ENCODE measurements at regions not wholly inside any gene's neighbourhood (a gene's known extent, or its start where the extent isn't known, plus 50 kb on each side); places are given as distances from the start of the nearest gene placed in this dataset.
"Not testable (repeated sequence)": the region's sequence is repeated elsewhere in the genome, so short reads cannot be mapped to it uniquely, and the experiment has no call there.

DNA sequence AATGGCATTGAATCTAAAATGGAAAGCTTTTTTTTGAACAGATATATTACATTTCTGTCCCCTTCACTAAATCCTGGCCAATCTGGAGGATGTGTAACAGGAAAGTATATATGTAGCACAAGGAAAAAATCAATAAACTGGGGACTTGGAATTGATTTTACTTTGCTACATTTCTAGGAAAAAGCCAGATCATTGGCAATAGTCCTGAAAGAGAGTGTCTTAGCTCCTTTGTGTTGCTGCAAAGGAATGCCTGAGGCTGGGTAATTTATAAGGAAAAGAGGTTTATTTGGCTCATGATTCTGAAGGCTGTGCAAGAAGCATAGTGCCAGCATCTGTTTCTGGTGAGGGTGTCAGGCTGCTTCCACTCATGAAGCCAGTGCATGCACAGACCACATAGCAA lies 574.9 kb downstream of the HTR1B start:
- DNase-seq = no peak
- no peak for ATAC-seq (ENCODE audit: poor library complexity)
- intact Hi-C loops (cut with DNase I) = loop anchor here (10.0 kb wide), 1 partner anchor 194 kb away; no protein-coding TSS in a partner anchor

DNA sequence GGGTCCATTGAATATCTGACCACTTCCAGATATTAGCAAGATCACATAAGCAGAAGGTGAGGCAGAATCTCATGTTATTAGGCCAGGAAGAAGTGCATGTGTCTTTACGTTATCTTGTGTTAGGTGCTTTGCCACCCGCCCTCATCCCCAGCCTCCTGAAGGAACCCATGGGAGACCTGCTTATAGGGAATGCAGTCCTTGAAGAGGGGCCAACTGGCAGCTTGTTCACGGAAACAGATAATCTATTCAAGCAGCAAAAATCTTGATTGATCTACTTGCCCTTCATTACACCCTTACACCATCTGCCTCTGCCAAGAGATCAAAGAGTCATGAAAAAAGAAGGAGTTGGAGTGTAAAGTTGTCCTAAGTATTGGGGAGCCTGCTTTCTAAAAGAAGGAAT lies 576.4 kb downstream of the HTR1B start:
- ATAC-seq (ENCODE audit: poor library complexity) (no peak), DNase-seq (no peak)
- intact Hi-C loops (cut with DNase I) = loop anchor here (10.0 kb wide), 1 partner anchor 192 kb away; no protein-coding TSS in a partner anchor

DNA sequence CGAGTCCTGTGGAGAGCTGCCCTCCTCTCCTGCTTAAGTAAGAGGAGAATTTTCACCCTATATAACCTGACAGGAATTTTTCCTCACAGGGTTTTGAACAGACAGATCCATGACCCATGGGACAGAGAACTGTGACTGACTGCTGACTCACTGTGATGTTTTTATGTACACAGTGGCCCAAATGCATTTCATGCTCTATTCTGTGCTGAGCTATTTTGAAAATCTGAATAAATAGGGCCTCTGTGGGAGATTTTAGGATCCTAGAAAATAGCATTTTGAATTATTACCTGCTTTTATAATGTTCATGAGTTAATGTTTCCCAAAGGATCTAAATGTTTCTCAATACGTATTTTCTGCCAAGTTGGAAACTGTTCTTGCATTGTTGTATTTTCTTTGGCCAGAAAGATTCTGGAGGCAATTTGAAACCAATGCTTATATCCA lies 577.4 kb downstream of the HTR1B start:
- intact Hi-C loops (cut with DNase I) = loop anchor here (10.0 kb wide), 1 partner anchor 191 kb away; no protein-coding TSS in a partner anchor
- ATAC-seq (ENCODE audit: poor library complexity) = no peak
- DNase-seq = no peak

DNA sequence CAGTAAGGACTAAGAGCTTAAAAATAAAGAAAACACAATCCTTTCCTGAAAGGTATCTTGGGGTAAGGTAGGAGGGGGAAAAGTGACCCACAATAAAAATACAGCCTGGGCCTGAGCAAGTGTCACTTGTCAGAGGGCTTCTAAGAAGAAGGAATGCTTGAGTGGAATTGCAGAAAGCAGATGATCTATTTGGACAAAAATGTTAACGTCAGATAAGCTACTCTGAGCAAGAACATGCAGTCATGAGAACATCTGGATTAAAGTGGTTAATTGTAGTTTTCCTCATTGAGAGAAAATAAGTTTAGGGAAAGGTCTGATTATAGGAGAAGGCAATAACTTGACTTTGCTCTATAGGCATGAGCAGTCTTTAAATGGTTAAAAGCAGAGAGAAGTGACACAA lies 581.9 kb downstream of the HTR1B start:
- DNase-seq = no peak
- ATAC-seq (ENCODE audit: poor library complexity) = no peak
- intact Hi-C loops (cut with DNase I) = loop anchor here (10.0 kb wide), 1 partner anchor 187 kb away; no protein-coding TSS in a partner anchor

DNA sequence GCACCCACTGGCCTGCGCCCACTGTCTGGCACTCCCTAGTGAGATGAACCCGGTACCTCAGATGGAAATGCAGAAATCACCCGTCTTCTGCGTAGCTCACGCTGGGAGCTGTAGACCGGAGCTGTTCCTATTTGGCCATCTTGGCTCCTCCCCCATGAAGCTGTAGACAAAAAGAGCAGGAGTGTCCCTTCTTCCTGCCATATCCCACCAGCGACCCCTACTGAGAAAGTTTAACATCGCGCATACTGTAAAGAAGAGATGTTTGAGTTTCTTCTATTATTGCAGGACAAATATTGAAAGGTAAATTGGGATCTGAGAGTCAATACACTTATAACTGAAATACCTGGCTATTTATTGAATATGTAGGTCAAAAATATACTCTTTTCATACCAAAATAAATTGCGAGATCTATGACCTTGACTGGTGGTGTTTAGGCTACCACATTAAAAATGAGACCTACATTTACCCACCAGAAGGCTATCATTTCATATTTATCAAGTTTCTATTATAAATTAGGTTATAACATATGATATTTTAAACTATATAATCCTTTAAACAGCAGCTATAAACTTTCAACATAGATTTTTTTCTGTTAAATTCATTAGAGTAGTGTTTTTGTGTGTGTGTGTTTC lies 586.3 kb downstream of the HTR1B start:
- intact Hi-C loops (cut with DNase I) = no loop called here
- ATAC-seq (ENCODE audit: poor library complexity) (peak; percentile 94), DNase-seq (peak; percentile 12)

DNA sequence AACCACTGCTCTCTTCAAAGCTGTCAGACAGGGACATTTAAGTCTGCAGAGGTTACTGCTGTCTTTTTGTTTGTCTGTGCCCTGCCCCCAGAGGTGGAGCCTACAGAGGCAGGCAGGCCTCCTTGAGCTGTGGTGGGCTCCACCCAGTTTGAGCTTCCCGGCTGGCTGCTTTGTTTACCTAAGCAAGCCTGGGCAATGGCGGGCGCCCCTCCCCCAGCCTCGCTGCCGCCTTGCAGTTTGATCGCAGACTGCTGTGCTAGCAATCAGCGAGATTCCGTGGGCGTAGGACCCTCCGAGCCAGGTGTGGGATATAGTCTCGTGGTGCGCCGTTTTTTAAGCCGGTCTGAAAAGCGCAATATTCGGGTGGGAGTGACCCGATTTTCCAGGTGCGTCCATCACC lies 586.9 kb downstream of the HTR1B start:
- peak; percentile 22 for DNase-seq
- ATAC-seq (ENCODE audit: poor library complexity); intact Hi-C loops (cut with DNase I): not testable (repeated sequence)

DNA sequence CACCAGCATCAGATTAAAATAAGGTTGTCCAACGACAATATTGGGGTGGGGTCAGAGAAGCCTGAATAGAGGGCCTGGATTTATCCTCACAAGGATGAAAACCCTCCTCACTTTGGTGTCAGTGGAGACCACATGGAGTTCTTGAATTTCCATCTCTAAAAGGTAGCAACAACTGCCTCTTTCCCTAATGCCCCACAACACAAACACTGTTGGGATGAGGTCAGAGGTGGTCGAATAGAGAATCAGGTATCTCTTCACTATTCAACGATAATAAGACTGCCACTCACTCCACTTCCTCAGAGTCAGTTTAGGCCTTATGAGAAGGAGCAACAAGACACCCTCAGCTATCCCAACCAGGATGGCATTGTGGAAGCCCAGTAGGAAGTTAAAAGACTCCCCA lies 596.1 kb downstream of the HTR1B start:
- intact Hi-C loops (cut with DNase I) = no loop called here
- ATAC-seq (ENCODE audit: poor library complexity) = no peak
- DNase-seq = no peak

DNA sequence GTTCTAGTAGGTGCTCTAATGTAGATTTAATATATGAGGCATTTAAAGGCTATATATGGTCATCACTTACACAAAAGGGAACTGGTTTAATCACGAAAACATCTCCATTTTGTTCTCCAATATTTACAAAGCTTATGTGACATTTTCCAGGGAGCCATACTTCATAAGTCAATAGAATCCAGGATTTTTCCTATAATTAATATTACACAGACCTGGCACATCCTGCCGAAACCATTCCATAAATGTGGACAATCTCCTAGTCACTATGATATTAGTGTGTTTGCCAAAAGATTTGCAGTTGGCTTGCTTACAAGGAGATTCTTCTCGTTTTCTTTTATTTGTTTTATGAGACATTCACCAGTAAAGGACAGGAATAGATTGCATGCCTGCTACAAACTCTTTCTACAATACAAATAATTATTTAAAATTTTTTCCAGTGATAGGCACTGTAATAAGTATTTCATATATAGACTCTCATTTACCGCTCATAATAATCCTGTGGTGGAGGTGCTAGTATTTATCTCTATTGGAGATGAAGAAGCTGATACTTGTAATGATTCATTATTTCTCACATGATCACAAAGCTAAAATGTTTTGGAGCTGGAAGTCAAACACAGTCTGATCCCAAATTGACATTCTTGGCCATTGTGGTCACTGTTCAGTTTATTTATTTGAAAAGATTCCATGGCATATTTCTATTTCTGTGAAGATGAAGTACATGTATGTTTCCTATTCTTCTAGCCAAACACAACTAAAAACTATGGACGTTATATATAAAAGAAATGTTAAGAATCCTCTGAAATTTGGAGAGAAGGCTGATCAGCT lies 597.0 kb downstream of the HTR1B start:
- intact Hi-C loops (cut with DNase I) = no loop called here
- DNase-seq (no peak), ATAC-seq (ENCODE audit: poor library complexity) (no peak)

DNA sequence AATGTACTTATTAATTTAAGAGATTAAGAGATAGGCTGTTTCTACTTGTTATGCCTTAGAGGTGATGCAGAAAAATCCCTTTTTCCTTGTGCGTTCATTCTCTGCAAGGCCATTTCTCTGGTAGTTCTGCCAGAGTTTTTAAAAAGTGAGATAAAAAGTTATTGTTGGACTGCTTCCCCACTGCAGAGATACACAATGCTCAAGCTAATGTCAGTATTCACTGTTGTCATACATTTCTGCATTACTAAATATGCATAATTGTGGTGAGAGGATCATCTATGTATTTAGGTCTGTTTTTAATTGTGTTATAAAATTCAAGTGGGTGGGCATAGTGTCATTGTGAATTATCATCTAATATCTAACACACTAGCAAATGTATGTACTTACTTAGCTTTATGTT lies 600.4 kb downstream of the HTR1B start:
- no peak for DNase-seq
- peak; percentile 29 for ATAC-seq (ENCODE audit: poor library complexity)
- intact Hi-C loops (cut with DNase I) = no loop called here

DNA sequence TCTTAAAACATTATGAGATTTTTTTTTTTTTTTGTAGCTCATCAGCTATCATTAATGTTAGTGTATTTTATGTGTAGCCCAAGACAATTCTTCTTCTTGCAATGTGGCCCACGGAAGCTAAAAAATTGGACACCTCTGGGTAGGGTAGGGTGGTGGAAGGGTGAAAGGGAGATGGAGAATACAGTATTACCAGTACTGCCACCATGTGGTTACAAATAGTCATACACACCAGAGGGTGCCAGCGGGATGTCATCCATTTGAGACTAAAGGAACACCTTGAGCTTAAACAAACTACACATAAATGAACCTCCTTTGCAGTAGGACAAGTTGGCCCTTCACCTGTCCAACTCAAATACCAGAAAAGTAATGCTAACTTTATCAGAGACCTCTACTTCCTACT lies 601.9 kb downstream of the HTR1B start:
- DNase-seq (no peak), ATAC-seq (ENCODE audit: poor library complexity) (no peak)
- intact Hi-C loops (cut with DNase I) = no loop called here

DNA sequence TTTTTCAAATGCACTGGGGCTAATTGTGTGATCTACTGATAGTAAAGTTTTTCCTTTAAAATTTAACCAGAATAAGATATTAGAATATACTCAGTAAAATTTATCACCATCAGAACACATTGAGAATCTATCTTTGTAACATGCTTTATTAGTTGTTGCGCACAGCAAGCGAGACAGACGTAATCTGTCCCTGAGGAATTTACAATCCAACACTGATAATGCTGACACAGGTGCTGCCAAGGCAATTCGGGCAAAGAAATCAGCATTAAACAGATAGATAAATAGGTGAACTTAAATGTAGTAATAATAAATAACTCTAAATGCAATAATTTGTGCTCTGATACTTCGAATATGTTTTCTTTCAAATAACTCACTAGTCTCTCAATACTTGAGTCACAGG lies 607.2 kb downstream of the HTR1B start:
- DNase-seq (no peak), ATAC-seq (ENCODE audit: poor library complexity) (no peak)
- intact Hi-C loops (cut with DNase I) = no loop called here

DNA sequence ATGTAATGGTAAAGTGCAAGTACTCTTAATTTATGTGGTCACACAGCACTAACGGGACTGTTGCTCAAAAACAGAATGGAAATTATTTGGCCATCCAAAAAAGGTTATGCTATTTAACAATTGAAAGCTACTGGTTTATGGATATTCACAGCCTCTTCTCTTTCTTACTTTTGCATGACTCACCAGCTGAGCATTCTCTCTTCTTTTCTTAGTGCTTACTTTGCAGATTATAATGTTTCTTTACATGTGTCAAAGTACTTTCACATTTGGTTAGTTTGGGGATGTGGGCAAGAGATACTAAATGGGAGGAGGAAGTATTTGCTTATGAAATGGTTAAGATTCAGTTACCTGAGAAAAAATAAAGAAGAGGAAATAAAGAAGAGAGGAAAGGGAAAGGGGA lies 610.5 kb downstream of the HTR1B start:
- no peak for DNase-seq
- intact Hi-C loops (cut with DNase I) = no loop called here
- ATAC-seq (ENCODE audit: poor library complexity) = no peak

DNA sequence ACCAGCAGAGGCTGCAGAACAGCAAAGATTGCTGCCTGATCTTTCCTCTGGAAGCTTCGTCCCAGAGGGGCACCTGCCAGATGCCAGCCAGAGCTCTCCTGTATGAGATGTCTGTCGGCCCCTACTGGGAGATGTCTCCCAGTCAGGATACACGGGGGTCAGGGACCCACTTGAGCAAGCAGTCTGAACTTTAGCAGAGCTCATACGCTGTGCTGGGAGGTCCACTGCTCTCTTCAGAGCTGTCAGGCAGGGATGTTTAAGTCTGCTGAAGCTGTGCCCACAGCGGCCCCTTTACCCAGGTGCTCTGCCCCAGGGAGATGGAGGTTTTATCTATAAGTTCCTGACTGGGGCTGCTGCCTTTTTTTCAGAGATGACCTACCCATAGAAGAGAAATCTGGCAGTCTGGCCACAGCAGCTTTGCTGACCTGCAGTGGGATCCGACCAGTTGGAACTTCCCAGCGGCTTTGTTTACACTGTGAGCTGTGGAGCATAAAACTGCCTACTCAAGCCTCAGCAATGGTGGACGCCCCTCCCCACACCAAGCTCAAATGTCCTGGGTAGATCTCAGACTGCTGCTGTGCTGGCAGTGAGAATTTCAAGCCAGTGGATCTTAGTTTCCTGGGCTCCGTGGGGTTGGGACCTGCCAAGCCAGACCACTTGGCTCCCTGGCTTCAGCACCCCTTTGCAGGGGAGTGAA lies 613.9 kb downstream of the HTR1B start:
- DNase-seq; intact Hi-C loops (cut with DNase I); ATAC-seq (ENCODE audit: poor library complexity): not testable (repeated sequence)

DNA sequence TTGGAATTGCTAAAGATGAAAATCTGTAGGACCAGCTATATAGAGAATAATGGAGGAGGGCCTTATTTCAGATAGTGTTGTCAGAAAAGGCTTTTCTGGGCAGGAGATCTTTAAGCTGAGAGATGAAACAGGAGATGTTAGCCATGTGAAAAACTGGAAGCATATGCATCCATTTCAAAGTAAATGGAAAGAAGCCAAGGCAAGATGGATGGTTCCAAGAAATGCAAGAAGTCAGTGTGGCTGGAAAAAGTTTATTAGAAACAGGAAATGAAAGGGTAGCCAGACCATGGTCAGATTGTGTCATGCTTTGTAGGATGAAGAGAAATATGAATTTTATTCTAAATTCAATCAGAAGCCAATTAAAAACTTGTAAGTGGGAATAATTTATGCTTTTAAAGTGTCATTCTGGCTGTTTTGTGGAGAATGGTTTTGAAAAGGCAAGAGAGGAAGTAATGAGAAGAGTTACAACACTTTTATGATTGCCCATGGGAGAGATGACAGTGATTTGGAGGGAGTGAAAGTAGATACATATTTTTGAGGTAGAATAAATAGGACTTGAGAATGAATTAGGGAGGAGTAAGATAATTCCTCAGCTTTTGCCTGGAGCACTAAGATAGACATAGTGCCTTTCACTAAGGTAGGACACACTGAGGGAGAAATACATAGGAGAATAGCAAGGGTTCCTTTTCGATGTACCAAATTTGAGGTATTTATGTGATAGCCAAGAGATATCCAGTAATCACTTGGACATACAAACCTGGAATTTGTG lies 620.1 kb downstream of the HTR1B start:
- intact Hi-C loops (cut with DNase I) = no loop called here
- DNase-seq = no peak
- no peak for ATAC-seq (ENCODE audit: poor library complexity)

DNA sequence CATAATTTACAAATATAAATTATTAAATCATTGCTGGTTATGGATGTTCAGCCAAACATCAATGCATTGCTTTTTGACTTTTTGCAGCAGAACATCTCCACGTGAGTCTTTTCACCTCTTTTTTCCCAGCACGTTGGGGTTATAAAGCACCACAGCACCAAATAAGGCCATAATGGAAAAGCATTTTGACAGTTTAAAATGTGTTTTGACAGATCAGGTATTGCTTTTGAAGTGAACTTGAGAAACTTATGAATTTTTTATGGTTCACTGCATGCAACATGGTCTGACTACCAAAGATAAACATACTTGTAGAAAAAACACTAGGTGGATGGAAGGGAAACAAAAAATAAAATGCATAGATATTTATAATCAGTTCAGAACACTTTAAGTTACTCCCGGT lies 622.4 kb downstream of the HTR1B start:
- intact Hi-C loops (cut with DNase I) = no loop called here
- no peak for DNase-seq
- ATAC-seq (ENCODE audit: poor library complexity) = no peak

DNA sequence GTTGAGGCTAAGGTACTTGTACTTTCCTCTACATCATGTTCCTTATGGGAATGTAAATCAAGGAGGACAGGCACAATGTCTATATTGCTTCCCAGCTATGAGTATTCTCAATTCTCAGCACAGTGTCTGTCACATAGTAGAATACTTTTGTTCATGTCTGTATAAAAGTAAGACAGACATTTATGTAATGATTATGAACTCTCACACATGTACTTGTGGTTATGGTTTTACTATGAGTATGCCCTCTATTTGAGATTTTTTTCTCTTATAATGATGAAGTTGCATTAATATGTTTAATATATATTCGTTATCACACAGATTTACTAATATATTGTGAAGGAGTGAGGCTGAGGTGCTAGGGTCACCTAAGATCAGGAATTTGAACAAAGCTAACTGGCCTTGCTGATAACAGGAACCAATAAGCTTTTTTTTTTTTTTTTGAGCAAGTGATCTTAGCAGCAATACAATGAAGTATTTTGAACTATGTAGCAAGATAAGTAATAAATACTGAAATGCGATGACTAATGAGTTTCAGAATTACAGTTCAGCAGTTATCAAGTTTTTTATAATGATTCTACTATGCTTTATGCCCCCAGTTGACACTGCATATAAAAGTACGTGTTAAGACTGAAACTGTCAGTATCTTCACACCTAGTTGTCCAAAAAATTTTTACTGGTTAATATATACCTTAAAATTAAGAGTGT lies 623.1 kb downstream of the HTR1B start:
- intact Hi-C loops (cut with DNase I) = no loop called here
- DNase-seq = no peak
- no peak for ATAC-seq (ENCODE audit: poor library complexity)

DNA sequence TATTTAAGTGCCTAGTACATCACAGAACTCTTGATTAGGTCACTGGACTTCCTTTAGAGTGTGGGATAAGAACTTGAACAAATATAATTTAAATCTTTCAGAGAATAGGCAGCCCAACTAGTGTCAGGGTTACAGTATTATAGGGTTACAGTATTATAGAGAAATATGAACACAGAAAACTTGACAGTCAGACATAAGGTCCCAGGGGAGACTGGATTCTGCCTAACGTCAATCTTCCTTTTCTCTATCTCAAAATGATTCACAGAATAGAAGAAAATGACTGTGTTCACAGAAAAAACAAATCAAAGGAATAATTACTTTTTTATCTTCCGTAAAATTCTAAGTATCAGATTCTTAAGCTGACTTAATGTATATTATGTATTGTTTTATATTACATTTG lies 623.8 kb downstream of the HTR1B start:
- DNase-seq (no peak), ATAC-seq (ENCODE audit: poor library complexity) (no peak)
- intact Hi-C loops (cut with DNase I) = no loop called here

DNA sequence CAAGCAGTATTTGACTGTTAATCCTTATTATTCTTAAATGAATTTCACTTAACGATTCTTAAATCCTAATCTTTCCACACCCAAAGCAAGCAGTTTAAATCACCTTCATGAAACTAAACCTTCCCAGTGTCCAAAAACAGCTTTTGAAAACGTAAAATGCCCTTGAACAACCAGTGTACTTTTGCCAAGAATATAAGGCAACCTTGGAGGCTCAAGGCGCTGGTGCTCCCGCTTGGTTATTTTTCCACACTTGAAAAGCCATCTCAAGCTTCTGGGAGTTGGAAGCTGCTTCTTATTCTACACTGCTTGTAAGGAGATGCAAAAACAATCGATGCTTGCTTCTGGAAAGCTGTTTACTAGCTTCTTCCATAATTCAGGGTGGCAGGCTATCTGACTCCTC lies 625.7 kb downstream of the HTR1B start:
- intact Hi-C loops (cut with DNase I) = no loop called here
- ATAC-seq (ENCODE audit: poor library complexity) (no peak), DNase-seq (no peak)

Measured in Right ventricle myocardium superior (tissue), 1 donor.